IPS-20b (cell line): ENCODE measurements at regions not wholly inside any gene's neighbourhood (a gene's known extent, or its start where the extent isn't known, plus 50 kb on each side); places are given as distances from the start of the nearest gene placed in this dataset.

Source experiments
- H3K27ac ChIP-seq: one replicate; pipeline ENCODE4 v1.5.1; 2013; ENCODE audit warnings: low read length
- H3K27me3 ChIP-seq: 2 replicates; pipeline ENCODE4 v1.6.1; 2013; ENCODE audit warnings: mild to moderate bottlenecking, low read length, inconsistent platforms; ENCODE audit not compliant: insufficient read depth
- H3K36me3 ChIP-seq: 2 replicates; pipeline ENCODE4 v1.6.1; 2013; ENCODE audit warnings: low read depth, mild to moderate bottlenecking, inconsistent platforms, low read length, moderate library complexity; ENCODE audit not compliant: insufficient read depth
- H3K4me1 ChIP-seq: 2 replicates; pipeline ENCODE4 v1.6.1; 2013; ENCODE audit warnings: mild to moderate bottlenecking, control low read depth, inconsistent platforms, low read length, moderate library complexity; ENCODE audit not compliant: insufficient read depth
- H3K4me3 ChIP-seq: 2 replicates; pipeline ENCODE4 v1.5.1; 2013; ENCODE audit warnings: mild to moderate bottlenecking, low read length, inconsistent platforms
- H3K9ac ChIP-seq: 2 replicates; pipeline ENCODE4 v1.6.1; 2013; ENCODE audit warnings: low read depth, mild to moderate bottlenecking, inconsistent platforms, low read length, moderate library complexity
- H3K9me3 ChIP-seq: 2 replicates; pipeline ENCODE4 v1.6.1; 2013; ENCODE audit warnings: mild to moderate bottlenecking, low read depth, low read length, inconsistent platforms; ENCODE audit not compliant: insufficient read depth

- Histone ChIP-seq H3K27me3 (no peaks in the 10 kb centered on the region), H3K9ac (no peak overlapping the region), H3K36me3 (no peaks in the 10 kb centered on the region), H3K4me3 (no peak overlapping the region), H3K4me1 (no peaks in the 10 kb centered on the region), H3K9me3 (no peaks in the 10 kb centered on the region), H3K27ac (no peak overlapping the region)
These were observed 280.8 kb upstream of the RASA1 start for GRCh38 chr5:86986837-86987236.

- no peaks in the 10 kb centered on the region for H3K4me1 ChIP-seq
- H3K9ac ChIP-seq, result no peak overlapping the region
- no peaks in the 10 kb centered on the region for H3K9me3 ChIP-seq
- no peak overlapping the region for H3K4me3 ChIP-seq
- no peaks in the 10 kb centered on the region for H3K27me3 ChIP-seq
- no peaks in the 10 kb centered on the region for H3K36me3 ChIP-seq
- no peak overlapping the region for H3K27ac ChIP-seq
These were observed 270.2 kb upstream of the RASA1 start for GRCh38 chr5:86997516-86997915.

- no peaks in the 10 kb centered on the region for H3K27me3 ChIP-seq
- no peak overlapping the region for H3K9ac ChIP-seq
- no peak overlapping the region for H3K27ac ChIP-seq
- H3K4me3 ChIP-seq, result no peak overlapping the region
- no peaks in the 10 kb centered on the region for H3K4me1 ChIP-seq
- no peaks in the 10 kb centered on the region for H3K36me3 ChIP-seq
- H3K9me3 ChIP-seq, result no peaks in the 10 kb centered on the region
These were observed 267.7 kb upstream of the RASA1 start for GRCh38 chr5:86999951-87000350.

DNA sequence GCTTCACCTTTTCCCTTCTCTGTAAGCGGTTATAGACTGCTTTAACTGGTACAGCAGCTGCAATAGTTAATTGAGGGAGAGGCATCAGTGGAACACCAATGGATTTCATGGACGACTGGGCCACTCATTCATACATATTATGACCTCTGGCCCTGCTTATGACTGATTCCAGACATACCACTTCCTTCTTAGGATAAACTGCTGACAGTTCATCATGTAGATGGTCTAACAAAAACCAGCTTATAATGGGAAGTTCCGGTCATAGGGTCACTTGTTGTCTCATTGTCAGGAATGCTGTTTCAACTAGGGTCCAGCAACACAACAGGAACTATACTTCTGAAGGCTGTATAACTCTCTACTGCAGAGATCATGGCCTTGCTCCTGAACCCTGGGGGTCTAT, 265.2 kb upstream of the RASA1 start:
- Histone ChIP-seq H3K9ac (no peak overlapping the region), H3K4me1 (no peaks in the 10 kb centered on the region), H3K9me3 (no peaks in the 10 kb centered on the region), H3K36me3 (no peaks in the 10 kb centered on the region), H3K27me3 (no peaks in the 10 kb centered on the region), H3K27ac (no peak overlapping the region), H3K4me3 (no peak overlapping the region)

DNA sequence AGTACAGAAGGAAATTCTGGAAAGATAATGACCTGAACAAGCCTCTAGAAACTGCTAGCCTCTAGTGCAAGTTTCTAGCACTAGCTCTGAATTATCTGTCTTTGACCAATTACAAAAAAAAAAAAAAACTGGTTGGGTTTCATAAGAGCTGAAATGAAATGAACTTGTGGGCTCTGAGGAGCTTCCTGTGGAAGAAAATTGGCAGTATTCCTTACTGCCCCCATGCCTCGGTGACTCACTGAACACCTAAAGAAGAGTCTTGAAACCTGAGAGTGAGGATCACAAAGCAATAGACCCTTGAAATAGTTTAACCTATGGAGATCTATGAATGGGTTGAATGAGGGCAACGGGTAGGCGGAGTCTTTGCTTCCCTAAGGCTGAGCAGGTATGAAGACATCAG, 263.6 kb upstream of the RASA1 start:
- no peak overlapping the region for H3K27ac ChIP-seq
- H3K36me3 ChIP-seq, result no peaks in the 10 kb centered on the region
- no peaks in the 10 kb centered on the region for H3K27me3 ChIP-seq
- no peaks in the 10 kb centered on the region for H3K9me3 ChIP-seq
- no peak overlapping the region for H3K4me3 ChIP-seq
- H3K4me1 ChIP-seq, result no peaks in the 10 kb centered on the region
- no peak overlapping the region for H3K9ac ChIP-seq

- H3K4me1 ChIP-seq, result no peaks in the 10 kb centered on the region
These were observed 259.9 kb upstream of the RASA1 start for GRCh38 chr5:87007737-87008136.

DNA sequence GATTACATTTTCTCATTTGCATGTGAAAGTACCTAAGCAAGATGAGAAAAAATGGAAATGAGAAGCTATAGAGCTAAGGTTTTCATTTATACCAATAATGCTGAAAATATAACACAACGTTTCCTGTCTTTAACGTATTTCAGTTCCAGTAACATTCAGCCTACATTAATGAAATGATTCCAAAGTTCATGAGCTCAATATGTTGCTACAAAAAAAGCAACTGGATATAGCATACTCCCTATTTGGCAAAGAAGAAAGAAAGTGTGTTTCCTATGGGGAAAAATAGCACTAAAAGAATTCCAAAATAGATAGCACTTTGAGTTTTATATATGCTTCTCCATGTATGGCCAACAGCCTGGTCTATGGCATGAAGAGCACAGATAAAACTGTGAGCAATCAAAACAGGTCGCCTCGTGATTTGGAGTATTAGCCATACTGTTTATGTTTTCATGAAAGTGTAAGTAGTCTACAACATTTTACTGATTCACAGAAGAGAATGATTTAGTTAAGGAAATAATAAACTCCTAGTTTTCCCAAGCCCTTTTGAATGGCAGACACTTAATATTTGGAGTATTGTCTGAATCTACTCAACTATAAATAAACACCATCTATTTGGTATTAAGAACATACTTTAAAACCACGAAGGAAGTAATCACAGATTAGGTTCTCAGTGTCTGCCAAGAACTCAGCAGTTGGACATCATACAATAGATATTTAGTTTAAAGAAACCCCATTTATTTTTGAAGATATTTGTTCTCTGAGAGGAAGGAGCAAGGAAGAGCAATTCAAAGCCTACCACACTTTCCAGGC, 258.7 kb upstream of the RASA1 start:
- Histone ChIP-seq H3K9ac (no peak overlapping the region), H3K9me3 (no peaks in the 10 kb centered on the region), H3K27me3 (no peaks in the 10 kb centered on the region), H3K4me1 (no peaks in the 10 kb centered on the region), H3K4me3 (no peak overlapping the region), H3K36me3 (no peaks in the 10 kb centered on the region), H3K27ac (no peak overlapping the region)

More at GRCh38 chr5:87007737-87008136, 259.9 kb upstream of the RASA1 start:
- no peak overlapping the region for H3K27ac ChIP-seq
- no peaks in the 10 kb centered on the region for H3K27me3 ChIP-seq
- no peaks in the 10 kb centered on the region for H3K36me3 ChIP-seq
- no peak overlapping the region for H3K9ac ChIP-seq
- H3K9me3 ChIP-seq, result no peaks in the 10 kb centered on the region
- H3K4me3 ChIP-seq, result no peak overlapping the region

DNA sequence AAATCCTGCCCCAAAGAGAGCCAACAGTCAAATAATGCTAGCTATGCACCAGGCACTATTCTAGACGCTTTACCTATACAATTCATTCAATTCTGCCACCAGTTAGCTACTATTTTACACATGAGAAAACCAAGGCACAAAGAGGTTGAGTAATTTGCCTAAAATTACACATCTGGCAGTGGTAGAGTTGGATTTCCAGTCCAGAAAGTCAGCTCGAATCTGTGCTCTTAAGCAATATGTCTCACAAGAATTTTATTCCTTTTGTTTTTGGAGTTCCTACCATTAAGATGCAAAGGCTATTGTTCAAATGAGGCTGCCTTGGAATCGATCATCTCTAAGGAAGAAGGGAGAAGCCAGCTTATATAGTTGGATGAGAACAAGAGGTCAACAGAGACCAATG, 256.9 kb upstream of the RASA1 start:
- Histone ChIP-seq H3K4me3 (no peak overlapping the region), H3K27me3 (no peaks in the 10 kb centered on the region), H3K36me3 (no peaks in the 10 kb centered on the region), H3K27ac (no peak overlapping the region), H3K9ac (no peak overlapping the region), H3K4me1 (no peaks in the 10 kb centered on the region), H3K9me3 (no peaks in the 10 kb centered on the region)

- Histone ChIP-seq H3K9me3 (no peaks in the 10 kb centered on the region), H3K4me1 (no peaks in the 10 kb centered on the region; the same call in 1 of the 2 replicates)
These were observed 251.8 kb upstream of the RASA1 start for GRCh38 chr5:87015901-87016300.

GRCh38 chr5:87020099-87020934, 247.4 kb upstream of the RASA1 start:
- Histone ChIP-seq H3K36me3 (no peaks in the 10 kb centered on the region), H3K4me1 (no peaks in the 10 kb centered on the region; the same call in 1 of the 2 replicates), H3K9ac (no peak overlapping the region), H3K4me3 (no peak overlapping the region), H3K9me3 (no peaks in the 10 kb centered on the region), H3K27me3 (no peaks in the 10 kb centered on the region), H3K27ac (no peak overlapping the region)

More at GRCh38 chr5:87015901-87016300, 251.8 kb upstream of the RASA1 start:
- H3K9ac ChIP-seq, result no peak overlapping the region
- no peak overlapping the region for H3K4me3 ChIP-seq
- no peaks in the 10 kb centered on the region for H3K27me3 ChIP-seq
- no peaks in the 10 kb centered on the region for H3K36me3 ChIP-seq
- no peak overlapping the region for H3K27ac ChIP-seq

DNA sequence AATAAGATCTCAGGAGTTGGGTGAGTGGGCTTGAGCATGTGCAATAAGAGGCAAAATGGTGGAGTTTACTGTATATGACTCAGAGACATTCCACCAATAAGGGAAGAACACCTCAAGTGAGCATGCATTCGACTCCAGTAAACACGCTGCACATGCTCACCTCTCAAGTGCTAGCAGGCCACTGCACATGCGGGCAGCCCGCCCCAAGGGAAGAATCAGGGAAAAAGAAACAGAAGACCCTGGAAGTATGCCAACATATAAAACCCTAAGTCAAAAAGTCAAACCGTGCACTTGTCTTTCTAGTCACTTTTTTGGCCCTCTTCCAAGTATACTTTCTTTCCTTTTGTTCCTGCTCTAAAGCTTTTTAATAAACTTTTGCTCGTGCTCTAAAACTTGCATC, 245.3 kb upstream of the RASA1 start:
- H3K27ac ChIP-seq, result no peak overlapping the region
- no peaks in the 10 kb centered on the region for H3K27me3 ChIP-seq
- no peak overlapping the region for H3K4me3 ChIP-seq
- no peaks in the 10 kb centered on the region; the same call in 1 of the 2 replicates for H3K4me1 ChIP-seq
- H3K36me3 ChIP-seq, result no peaks in the 10 kb centered on the region
- H3K9ac ChIP-seq, result no peak overlapping the region
- no peaks in the 10 kb centered on the region for H3K9me3 ChIP-seq

GRCh38 chr5:87027570-87027969, 240.1 kb upstream of the RASA1 start:
- Histone ChIP-seq H3K36me3 (no peaks in the 10 kb centered on the region), H3K27me3 (no peaks in the 10 kb centered on the region), H3K9me3 (no peaks in the 10 kb centered on the region), H3K9ac (no peak overlapping the region), H3K4me3 (no peak overlapping the region), H3K4me1 (no peaks in the 10 kb centered on the region), H3K27ac (no peak overlapping the region)
